A549 (cell line): ENCODE measurements at regions not wholly inside any gene's neighbourhood (a gene's known extent, or its start where the extent isn't known, plus 50 kb on each side); places are given as distances from the start of the nearest gene placed in this dataset.

Source experiments
- CEBPB ChIP-seq, 2 experiments: fragments of >200 bp in 1 of 2; sonication (Bioruptor Twin) in 1 of 2; formaldehyde crosslinking in 1 of 2; IDR thresholded peaks; 2 replicates each; pipeline ENCODE4 v1.6.1; 2012 to 2016
- HOXB5 ChIP-seq: fragments of 250-450 bp; sonication (Bioruptor Pico); IDR thresholded peaks from 2 replicates; pipeline ENCODE4 v1.5.0; 2020; ENCODE audit warnings: mild to moderate bottlenecking, moderate library complexity
- MYC ChIP-seq: IDR thresholded peaks from 2 replicates; pipeline ENCODE4 v1.6.1; 2012; ENCODE audit warnings: mild to moderate bottlenecking, inconsistent platforms, low read length, improper control_type of control experiment, borderline replicate concordance
- POLR2AphosphoS2 ChIP-seq: conservative IDR thresholded peaks from 2 replicates; pipeline ENCODE4 v1.6.1; 2012; ENCODE audit warnings: low read length, improper control_type of control experiment, inconsistent platforms
- RARB ChIP-seq: fragments of 250-450 bp; sonication (Bioruptor Pico); IDR thresholded peaks from 2 replicates; pipeline ENCODE4 v1.8.0; 2021; ENCODE audit warnings: mild to moderate bottlenecking, moderate library complexity
- RNF2 ChIP-seq: fragments of 200-600 bp; sonication (generic); IDR thresholded peaks from 2 replicates; pipeline ENCODE4 v1.6.1; 2016; ENCODE audit warnings: low read depth, mild to moderate bottlenecking, antibody characterized with exemption, moderate library complexity, borderline replicate concordance
- TP53 ChIP-seq: fragments of 250-450 bp; sonication (Bioruptor Pico); IDR thresholded peaks from 2 replicates; pipeline ENCODE4 v1.5.0; 2021; ENCODE audit warnings: mild to moderate bottlenecking, moderate library complexity
- ZNF302 ChIP-seq: fragments of 250-450 bp; sonication (Bioruptor Pico); IDR thresholded peaks from 2 replicates; pipeline ENCODE4 v1.9.0; 2021; ENCODE audit warnings: inconsistent platforms, mild to moderate bottlenecking, moderate library complexity
- TF ChIP-seq, protein P1 (sequence below): fragments of >200 bp; sonication (Bioruptor Twin); formaldehyde crosslinking; IDR thresholded peaks from 3 replicates; pipeline ENCODE4 v1.5.1; 2016
- TF ChIP-seq, protein P2 (sequence below): fragments of >200 bp; sonication (Bioruptor Twin); formaldehyde crosslinking; IDR thresholded peaks from 3 replicates; pipeline ENCODE4 v1.6.1; 2016
- TF ChIP-seq, protein P3 (sequence below): fragments of 200-600 bp; sonication (generic); IDR thresholded peaks from 2 replicates; pipeline ENCODE4 v1.6.1; 2016; ENCODE audit warnings: antibody characterized with exemption, mild to moderate bottlenecking, moderate library complexity

DNA sequence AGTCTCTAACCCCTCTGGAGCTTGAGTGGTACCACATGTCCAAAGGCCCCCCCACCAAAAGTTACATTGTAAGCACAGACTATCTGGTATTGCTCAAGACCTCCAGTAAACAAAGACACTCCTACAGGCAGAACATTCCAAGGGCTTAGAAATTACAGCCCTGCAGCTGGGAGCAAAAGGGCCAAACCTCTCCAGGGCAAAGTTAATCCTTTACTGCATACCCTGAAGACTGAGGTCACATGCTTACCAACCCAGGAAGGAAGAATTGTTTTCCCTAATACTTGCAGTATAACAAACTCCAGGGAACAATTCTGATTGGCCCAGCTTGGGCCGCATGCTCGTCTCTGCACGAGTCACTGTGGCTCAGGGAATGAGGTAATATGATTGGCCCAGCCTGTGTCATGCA lies 266.1 kb upstream of the NR2F2 start:
- TF ChIP-seq, protein P1, sequence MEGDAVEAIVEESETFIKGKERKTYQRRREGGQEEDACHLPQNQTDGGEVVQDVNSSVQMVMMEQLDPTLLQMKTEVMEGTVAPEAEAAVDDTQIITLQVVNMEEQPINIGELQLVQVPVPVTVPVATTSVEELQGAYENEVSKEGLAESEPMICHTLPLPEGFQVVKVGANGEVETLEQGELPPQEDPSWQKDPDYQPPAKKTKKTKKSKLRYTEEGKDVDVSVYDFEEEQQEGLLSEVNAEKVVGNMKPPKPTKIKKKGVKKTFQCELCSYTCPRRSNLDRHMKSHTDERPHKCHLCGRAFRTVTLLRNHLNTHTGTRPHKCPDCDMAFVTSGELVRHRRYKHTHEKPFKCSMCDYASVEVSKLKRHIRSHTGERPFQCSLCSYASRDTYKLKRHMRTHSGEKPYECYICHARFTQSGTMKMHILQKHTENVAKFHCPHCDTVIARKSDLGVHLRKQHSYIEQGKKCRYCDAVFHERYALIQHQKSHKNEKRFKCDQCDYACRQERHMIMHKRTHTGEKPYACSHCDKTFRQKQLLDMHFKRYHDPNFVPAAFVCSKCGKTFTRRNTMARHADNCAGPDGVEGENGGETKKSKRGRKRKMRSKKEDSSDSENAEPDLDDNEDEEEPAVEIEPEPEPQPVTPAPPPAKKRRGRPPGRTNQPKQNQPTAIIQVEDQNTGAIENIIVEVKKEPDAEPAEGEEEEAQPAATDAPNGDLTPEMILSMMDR: no peak
- TF ChIP-seq RARB (CRISPR knock-in tag) (no peak), CEBPB (IDR thresholded peaks at IDR 0.05) (peak in 1 of 2 experiments; percentile 46; a peak in 1 of 4 replicates), HOXB5 (no peak), TP53 (CRISPR knock-in tag) (no peak), ZNF302 (CRISPR knock-in tag) (no peak), POLR2AphosphoS2 (no peak), RNF2 (no peak), MYC (no peak)
- TF ChIP-seq, protein P2, sequence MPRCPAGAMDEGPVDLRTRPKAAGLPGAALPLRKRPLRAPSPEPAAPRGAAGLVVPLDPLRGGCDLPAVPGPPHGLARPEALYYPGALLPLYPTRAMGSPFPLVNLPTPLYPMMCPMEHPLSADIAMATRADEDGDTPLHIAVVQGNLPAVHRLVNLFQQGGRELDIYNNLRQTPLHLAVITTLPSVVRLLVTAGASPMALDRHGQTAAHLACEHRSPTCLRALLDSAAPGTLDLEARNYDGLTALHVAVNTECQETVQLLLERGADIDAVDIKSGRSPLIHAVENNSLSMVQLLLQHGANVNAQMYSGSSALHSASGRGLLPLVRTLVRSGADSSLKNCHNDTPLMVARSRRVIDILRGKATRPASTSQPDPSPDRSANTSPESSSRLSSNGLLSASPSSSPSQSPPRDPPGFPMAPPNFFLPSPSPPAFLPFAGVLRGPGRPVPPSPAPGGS: no peak
- TF ChIP-seq, protein P3, sequence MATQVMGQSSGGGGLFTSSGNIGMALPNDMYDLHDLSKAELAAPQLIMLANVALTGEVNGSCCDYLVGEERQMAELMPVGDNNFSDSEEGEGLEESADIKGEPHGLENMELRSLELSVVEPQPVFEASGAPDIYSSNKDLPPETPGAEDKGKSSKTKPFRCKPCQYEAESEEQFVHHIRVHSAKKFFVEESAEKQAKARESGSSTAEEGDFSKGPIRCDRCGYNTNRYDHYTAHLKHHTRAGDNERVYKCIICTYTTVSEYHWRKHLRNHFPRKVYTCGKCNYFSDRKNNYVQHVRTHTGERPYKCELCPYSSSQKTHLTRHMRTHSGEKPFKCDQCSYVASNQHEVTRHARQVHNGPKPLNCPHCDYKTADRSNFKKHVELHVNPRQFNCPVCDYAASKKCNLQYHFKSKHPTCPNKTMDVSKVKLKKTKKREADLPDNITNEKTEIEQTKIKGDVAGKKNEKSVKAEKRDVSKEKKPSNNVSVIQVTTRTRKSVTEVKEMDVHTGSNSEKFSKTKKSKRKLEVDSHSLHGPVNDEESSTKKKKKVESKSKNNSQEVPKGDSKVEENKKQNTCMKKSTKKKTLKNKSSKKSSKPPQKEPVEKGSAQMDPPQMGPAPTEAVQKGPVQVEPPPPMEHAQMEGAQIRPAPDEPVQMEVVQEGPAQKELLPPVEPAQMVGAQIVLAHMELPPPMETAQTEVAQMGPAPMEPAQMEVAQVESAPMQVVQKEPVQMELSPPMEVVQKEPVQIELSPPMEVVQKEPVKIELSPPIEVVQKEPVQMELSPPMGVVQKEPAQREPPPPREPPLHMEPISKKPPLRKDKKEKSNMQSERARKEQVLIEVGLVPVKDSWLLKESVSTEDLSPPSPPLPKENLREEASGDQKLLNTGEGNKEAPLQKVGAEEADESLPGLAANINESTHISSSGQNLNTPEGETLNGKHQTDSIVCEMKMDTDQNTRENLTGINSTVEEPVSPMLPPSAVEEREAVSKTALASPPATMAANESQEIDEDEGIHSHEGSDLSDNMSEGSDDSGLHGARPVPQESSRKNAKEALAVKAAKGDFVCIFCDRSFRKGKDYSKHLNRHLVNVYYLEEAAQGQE: no peak
